T-helper 2 cell treated with Interferon-gamma antibody and Interleukin-4, amounts not matched to agents 5 μg/mL and 100 μg/mL, for 36 hours (primary cell): ENCODE measurements at regions not wholly inside any gene's neighbourhood (a gene's known extent, or its start where the extent isn't known, plus 50 kb on each side); places are given as distances from the start of the nearest gene placed in this dataset.

Source experiments
- DNase-seq: peaks from one replicate; pipeline ENCODE4 v3.0.0; 2021; ENCODE audit warnings: low spot score
- H3K27ac Mint-ChIP-seq: one replicate; pipeline ENCODE4 v1.8.0; 2021; ENCODE audit warnings: mild to moderate bottlenecking, mixed read lengths
- H3K27me3 Mint-ChIP-seq: one replicate; pipeline ENCODE4 v1.8.0; 2021; ENCODE audit warnings: low read depth, mixed read lengths
- H3K36me3 Mint-ChIP-seq: one replicate; pipeline ENCODE4 v1.8.0; 2021; ENCODE audit warnings: low read depth, mixed read lengths
- H3K4me1 Mint-ChIP-seq: one replicate; pipeline ENCODE4 v1.8.0; 2021; ENCODE audit warnings: low read depth, mixed read lengths
- H3K4me3 Mint-ChIP-seq: one replicate; pipeline ENCODE4 v1.8.0; 2022; ENCODE audit warnings: mild to moderate bottlenecking, moderate library complexity, mixed read lengths
- H3K9me3 Mint-ChIP-seq: one replicate; pipeline ENCODE4 v1.8.0; 2021; ENCODE audit warnings: mixed read lengths

DNA sequence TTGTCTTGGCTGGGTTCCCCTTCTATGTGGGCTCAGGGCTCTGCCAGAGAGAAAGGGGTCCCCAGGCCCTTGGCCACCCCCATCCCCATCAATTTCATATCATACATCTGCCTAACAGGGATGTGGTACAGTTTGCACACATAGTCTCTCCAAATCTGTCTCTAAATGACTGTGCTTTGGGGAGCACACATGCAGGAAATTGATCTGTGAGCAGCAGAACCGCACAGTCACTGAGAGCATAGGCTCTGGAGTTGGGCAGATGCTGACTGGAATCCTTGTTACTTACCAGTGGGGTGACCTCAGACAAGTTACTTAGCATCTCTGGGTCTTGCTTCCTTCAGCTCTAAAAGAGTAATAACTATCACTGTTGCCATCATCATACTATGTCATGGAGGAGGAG, 273.9 kb downstream of the ABHD5 start:
- Mint-ChIP-seq H3K9me3 (no peaks in the 10 kb centered on the region), H3K36me3 (no peaks in the 10 kb centered on the region), H3K27me3 (peaks cover 20% of the 10 kb centered on the region), H3K4me1 (peaks cover 9% of the 10 kb centered on the region), H3K4me3 (no peak overlapping the region), H3K27ac (no peak overlapping the region)
- no peak for DNase-seq

GRCh38 chr3:43965656-43966055, 274.9 kb downstream of the ABHD5 start:
- Mint-ChIP-seq H3K4me1 (peaks cover 9% of the 10 kb centered on the region), H3K36me3 (no peaks in the 10 kb centered on the region), H3K4me3 (no peak overlapping the region), H3K9me3 (no peaks in the 10 kb centered on the region), H3K27ac (no peak overlapping the region), H3K27me3 (peaks cover 18% of the 10 kb centered on the region)
- no peak for DNase-seq

GRCh38 chr3:43966126-43966525, 275.4 kb downstream of the ABHD5 start:
- H3K27ac Mint-ChIP-seq = no peak overlapping the region
- peaks cover 9% of the 10 kb centered on the region for H3K4me1 Mint-ChIP-seq
- peaks cover 18% of the 10 kb centered on the region for H3K27me3 Mint-ChIP-seq
- no peak for DNase-seq
- H3K4me3 Mint-ChIP-seq = no peak overlapping the region
- no peaks in the 10 kb centered on the region for H3K9me3 Mint-ChIP-seq
- H3K36me3 Mint-ChIP-seq = no peaks in the 10 kb centered on the region

DNA sequence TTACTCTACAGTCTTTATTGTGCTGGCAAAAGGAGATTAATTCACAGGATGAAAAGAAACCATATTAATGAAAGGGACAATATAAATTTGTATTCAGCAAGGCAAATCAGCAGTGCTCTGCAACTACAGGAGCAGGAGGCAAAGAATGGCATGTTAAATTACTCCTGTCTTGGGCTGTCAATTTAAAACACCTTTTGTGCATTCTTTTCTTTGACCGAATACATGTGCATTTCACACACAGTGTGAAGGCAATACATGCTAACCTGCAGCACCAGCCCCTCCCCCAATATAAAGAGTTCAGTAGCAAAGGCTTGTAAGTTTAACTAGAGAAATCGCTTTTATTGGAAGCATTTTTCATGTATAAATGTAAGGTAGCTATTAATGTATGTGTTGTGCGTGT, 275.2 kb upstream of the TOPAZ1 start:
- H3K4me1 Mint-ChIP-seq = peaks cover 9% of the 10 kb centered on the region
- no peak overlapping the region for H3K4me3 Mint-ChIP-seq
- H3K27ac Mint-ChIP-seq = no peak overlapping the region
- DNase-seq = no peak
- H3K9me3 Mint-ChIP-seq = no peaks in the 10 kb centered on the region
- no peaks in the 10 kb centered on the region for H3K36me3 Mint-ChIP-seq
- H3K27me3 Mint-ChIP-seq = peaks cover 15% of the 10 kb centered on the region

GRCh38 chr3:43968465-43968864, 273.2 kb upstream of the TOPAZ1 start:
- no peak overlapping the region for H3K4me3 Mint-ChIP-seq
- DNase-seq = no peak
- H3K4me1 Mint-ChIP-seq = peaks cover 9% of the 10 kb centered on the region
- no peaks in the 10 kb centered on the region for H3K9me3 Mint-ChIP-seq
- no peak overlapping the region for H3K27ac Mint-ChIP-seq
- no peaks in the 10 kb centered on the region for H3K36me3 Mint-ChIP-seq
- H3K27me3 Mint-ChIP-seq = peaks cover 15% of the 10 kb centered on the region

GRCh38 chr3:43969944-43970343, 271.7 kb upstream of the TOPAZ1 start:
- no peaks in the 10 kb centered on the region for H3K9me3 Mint-ChIP-seq
- DNase-seq = no peak
- peaks cover 6% of the 10 kb centered on the region for H3K4me1 Mint-ChIP-seq
- H3K27me3 Mint-ChIP-seq = peaks cover 18% of the 10 kb centered on the region
- no peak overlapping the region for H3K27ac Mint-ChIP-seq
- no peak overlapping the region for H3K4me3 Mint-ChIP-seq
- H3K36me3 Mint-ChIP-seq = no peaks in the 10 kb centered on the region

DNA sequence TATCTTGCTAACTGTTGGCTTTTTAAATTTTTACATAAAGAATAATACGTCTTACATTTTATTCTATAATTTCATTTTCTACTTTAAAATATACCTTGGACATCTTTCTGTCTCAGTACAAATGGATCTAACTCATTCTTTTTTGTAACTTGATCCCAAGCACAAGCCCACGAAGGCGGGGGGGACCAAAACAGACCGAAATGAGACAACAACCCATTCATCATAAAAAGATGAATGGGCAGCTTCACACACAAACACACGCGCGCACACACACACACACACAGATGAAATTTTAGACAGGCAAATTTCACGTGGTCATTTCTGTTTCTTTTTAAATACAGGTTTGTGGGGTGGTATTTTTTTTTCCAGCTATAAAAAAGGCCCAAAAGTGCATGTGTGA, 271.3 kb upstream of the TOPAZ1 start:
- Mint-ChIP-seq H3K4me1 (peaks cover 4% of the 10 kb centered on the region), H3K27ac (no peak overlapping the region), H3K9me3 (no peaks in the 10 kb centered on the region), H3K4me3 (no peak overlapping the region), H3K27me3 (peaks cover 18% of the 10 kb centered on the region), H3K36me3 (no peaks in the 10 kb centered on the region)
- DNase-seq = no peak

- H3K27me3 Mint-ChIP-seq = peaks cover 16% of the 10 kb centered on the region
- no peak overlapping the region for H3K4me3 Mint-ChIP-seq
- H3K36me3 Mint-ChIP-seq = no peaks in the 10 kb centered on the region
- no peaks in the 10 kb centered on the region for H3K9me3 Mint-ChIP-seq
- no peak overlapping the region for H3K27ac Mint-ChIP-seq
- DNase-seq = no peak
- peaks cover 4% of the 10 kb centered on the region for H3K4me1 Mint-ChIP-seq
Observed at GRCh38 chr3:43970920-43971319, 270.8 kb upstream of the TOPAZ1 start.

- H3K27ac Mint-ChIP-seq = no peak overlapping the region
- H3K27me3 Mint-ChIP-seq = peaks cover 18% of the 10 kb centered on the region
- H3K36me3 Mint-ChIP-seq = no peaks in the 10 kb centered on the region
- no peaks in the 10 kb centered on the region for H3K9me3 Mint-ChIP-seq
- H3K4me1 Mint-ChIP-seq = no peaks in the 10 kb centered on the region
- no peak overlapping the region for H3K4me3 Mint-ChIP-seq
- DNase-seq = no peak
Observed at GRCh38 chr3:43971486-43971885, 270.2 kb upstream of the TOPAZ1 start.

DNA sequence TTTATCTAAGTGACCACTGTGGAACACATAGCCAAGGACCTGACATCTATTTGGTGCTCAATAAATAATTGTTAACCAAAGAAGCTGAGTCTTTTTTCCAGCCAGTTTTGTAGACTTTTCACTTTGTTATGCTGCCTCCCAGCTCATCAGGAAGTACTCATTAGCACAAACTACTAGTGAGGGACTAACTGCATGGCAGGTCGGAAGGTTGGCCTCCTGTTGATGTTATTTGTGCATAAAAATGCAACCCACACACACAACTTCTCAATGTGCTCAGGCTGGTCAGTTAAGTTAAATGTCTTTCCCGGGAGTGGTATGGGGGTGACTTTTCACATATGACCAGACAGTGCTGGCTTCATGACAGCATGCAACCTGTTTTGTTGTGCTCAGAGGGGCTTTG, 263.0 kb upstream of the TOPAZ1 start:
- Mint-ChIP-seq H3K27me3 (peaks cover 32% of the 10 kb centered on the region), H3K4me3 (no peak overlapping the region)

DNA sequence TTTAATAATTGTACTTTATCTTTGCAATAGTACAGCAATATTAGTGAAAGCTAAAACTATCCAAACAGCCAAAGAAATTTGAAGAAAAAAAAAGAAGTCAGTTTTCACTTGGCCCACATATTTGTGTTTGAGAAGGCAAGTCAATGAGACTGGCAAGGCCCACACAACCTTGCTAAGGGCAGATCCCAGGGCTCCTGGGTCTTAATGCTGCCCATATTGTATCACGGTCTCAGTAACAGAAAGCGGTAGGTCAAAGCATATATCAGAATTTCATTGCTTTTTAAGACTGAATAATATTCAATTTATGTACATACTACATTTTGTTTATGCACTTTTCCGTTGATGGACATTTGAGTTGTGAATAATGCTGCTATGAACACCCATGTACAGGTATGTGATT, 262.0 kb upstream of the TOPAZ1 start:
- Mint-ChIP-seq H3K27ac (no peak overlapping the region), H3K27me3 (peaks cover 32% of the 10 kb centered on the region), H3K36me3 (no peaks in the 10 kb centered on the region), H3K4me1 (no peaks in the 10 kb centered on the region), H3K9me3 (no peaks in the 10 kb centered on the region), H3K4me3 (no peak overlapping the region)
- DNase-seq = no peak

More for the DNA sequence above, 263.0 kb upstream of the TOPAZ1 start:
- Mint-ChIP-seq H3K27ac (no peak overlapping the region), H3K9me3 (no peaks in the 10 kb centered on the region), H3K4me1 (no peaks in the 10 kb centered on the region), H3K36me3 (no peaks in the 10 kb centered on the region)
- no peak for DNase-seq

- Mint-ChIP-seq H3K4me1 (peaks cover 28% of the 10 kb centered on the region), H3K36me3 (peaks cover 2% of the 10 kb centered on the region), H3K4me3 (peak overlapping the region; percentile 79), H3K9me3 (peaks cover 10% of the 10 kb centered on the region), H3K27me3 (peaks cover 78% of the 10 kb centered on the region), H3K27ac (peak overlapping the region; percentile 5)
- DNase-seq = no peak
Observed at GRCh38 chr3:43994657-43995546, 246.8 kb upstream of the TOPAZ1 start.

- H3K36me3 Mint-ChIP-seq = peaks cover 2% of the 10 kb centered on the region
- H3K27me3 Mint-ChIP-seq = peaks cover 83% of the 10 kb centered on the region
- no peak for DNase-seq
- peak overlapping the region; percentile 62 for H3K4me3 Mint-ChIP-seq
- peaks cover 28% of the 10 kb centered on the region for H3K4me1 Mint-ChIP-seq
- peaks cover 8% of the 10 kb centered on the region for H3K9me3 Mint-ChIP-seq
- no peak overlapping the region for H3K27ac Mint-ChIP-seq
Observed at GRCh38 chr3:43995547-43996378, 245.9 kb upstream of the TOPAZ1 start.
